ENCODE measurements at regions not wholly inside any gene's neighbourhood (a gene's known extent, or its start where the extent isn't known, plus 50 kb on each side); places are given as distances from the start of the nearest gene placed in this dataset.

- Histone ChIP-seq H4K8ac (ENCODE audit: low read depth in 2 of 2, low read length in 2 of 2) (no peak overlapping the region), H3K4me1 (ENCODE audit: control insufficient read depth, insufficient read depth, low read length) (no peaks in the 10 kb centered on the region), H3K79me1 (ENCODE audit: low read depth in 1 of 2, low read length in 2 of 2) (no peaks in the 10 kb centered on the region), H3K9ac (ENCODE audit: low read depth, low read length) (no peak overlapping the region), H2AK5ac (ENCODE audit: low read depth, low read length) (no peak overlapping the region), H2AFZ (replicated peaks; ENCODE audit: low read length, poor library complexity) (no peak overlapping the region), H3K14ac (replicated peaks; ENCODE audit: low read depth, low read length) (no peak overlapping the region), H3K36me3 (ENCODE audit: control insufficient read depth, insufficient read depth, low read length) (no peaks in the 10 kb centered on the region), H3K9me1 (ENCODE audit: insufficient read depth, low read length) (no peaks in the 10 kb centered on the region; the same call in 1 of the 2 replicates), H3K4me3 (ENCODE audit: insufficient read depth, low read depth, low read length) (no peak overlapping the region), H3K27ac (ENCODE audit: insufficient read depth, low read length) (no peak overlapping the region), H3K9me3 (ENCODE audit: control insufficient read depth, insufficient read depth, low read length) (no peaks in the 10 kb centered on the region), H3K27me3 (ENCODE audit: control insufficient read depth, insufficient read depth, low read length) (no peaks in the 10 kb centered on the region; the same call in 1 of the 2 replicates), H4K5ac (ENCODE audit: low read depth, low read length) (no peak overlapping the region), H4K91ac (ENCODE audit: insufficient read depth, low read depth, low read length) (no peak overlapping the region), H2BK15ac (ENCODE audit: low read depth, low read length) (no peak overlapping the region), H2BK5ac (ENCODE audit: low read depth, low read length, poor library complexity, severe bottlenecking) (no peak overlapping the region), H3K56ac (ENCODE audit: extremely low read depth, insufficient read depth, low read length) (no peak overlapping the region), H3K4me2 (ENCODE audit: low read depth, low read length) (no peak overlapping the region), H3K23ac (ENCODE audit: low read depth, low read length) (no peak overlapping the region), H3K4ac (ENCODE audit: low read depth, low read length) (no peak overlapping the region), H2AK9ac (replicated peaks; ENCODE audit: low read depth, low read length, poor library complexity) (no peak overlapping the region), H4K20me1 (ENCODE audit: insufficient read depth, low read length) (no peaks in the 10 kb centered on the region), H2BK20ac (ENCODE audit: low read depth, low read length) (no peak overlapping the region), H2BK120ac (ENCODE audit: low read depth, low read length) (no peak overlapping the region), H3K18ac (ENCODE audit: low read depth, low read length) (no peak overlapping the region)
- WGBS, 2 experiments (ENCODE audit: extremely low coverage in 2 of 2, insufficient read length in 1 of 2), result 100% methylated on average over 1 of the region's 2 CpGs; no CpG with 5 or more reads in 1 of the 2 experiments
- DNase-seq (no peak), ATAC-seq (ENCODE audit: low read depth) (no peak)
- CTCF ChIA-PET, result interaction anchor here (0.6 to 1.5 kb wide), 2 partner anchors 18 to 24 kb away, joined by 4 read pairs; no protein-coding TSS in a partner anchor
- no TSS peak for BruUV-seq (replicated peaks)
- intact Hi-C loops (cut with micrococcal nuclease), result no loop called here
- POLR2A ChIA-PET (ENCODE audit: unreplicated experiment), result interaction anchor here (0.6 kb wide), 1 partner anchor 19 kb away, joined by 3 read pairs; no protein-coding TSS in a partner anchor
- TF ChIP-seq POLR2A (IDR thresholded peaks at IDR 0.05; ENCODE audit: low read depth, low read length) (no peak), MAZ (IDR thresholded peaks at IDR 0.05; ENCODE audit: borderline replicate concordance, low read depth, low read length) (no peak), RAD21 (IDR thresholded peaks at IDR 0.05; ENCODE audit: low read length) (no peak), NFE2L2 (IDR thresholded peaks at IDR 0.05; ENCODE audit: low read depth, low read length) (no peak), SMC3 (IDR thresholded peaks at IDR 0.05; ENCODE audit: low read depth, low read length) (no peak), RCOR1 (IDR thresholded peaks at IDR 0.05; ENCODE audit: insufficient replicate concordance, low read length) (no peak)
- dilution Hi-C loops (cut with HindIII; ENCODE audit: low sequenced_read_pairs, unreplicated experiment), result no loop called here
- in situ Hi-C loops (cut with MboI; ENCODE audit: low sequenced_read_pairs), result no loop called here
Observed at GRCh38 chr7:46672861-46673260, 751.8 kb upstream of the IGFBP3 start.

All from IMR-90 (cell line).